ENCODE measurements at regions not wholly inside any gene's neighbourhood (a gene's known extent, or its start where the extent isn't known, plus 50 kb on each side); places are given as distances from the start of the nearest gene placed in this dataset.

DNA sequence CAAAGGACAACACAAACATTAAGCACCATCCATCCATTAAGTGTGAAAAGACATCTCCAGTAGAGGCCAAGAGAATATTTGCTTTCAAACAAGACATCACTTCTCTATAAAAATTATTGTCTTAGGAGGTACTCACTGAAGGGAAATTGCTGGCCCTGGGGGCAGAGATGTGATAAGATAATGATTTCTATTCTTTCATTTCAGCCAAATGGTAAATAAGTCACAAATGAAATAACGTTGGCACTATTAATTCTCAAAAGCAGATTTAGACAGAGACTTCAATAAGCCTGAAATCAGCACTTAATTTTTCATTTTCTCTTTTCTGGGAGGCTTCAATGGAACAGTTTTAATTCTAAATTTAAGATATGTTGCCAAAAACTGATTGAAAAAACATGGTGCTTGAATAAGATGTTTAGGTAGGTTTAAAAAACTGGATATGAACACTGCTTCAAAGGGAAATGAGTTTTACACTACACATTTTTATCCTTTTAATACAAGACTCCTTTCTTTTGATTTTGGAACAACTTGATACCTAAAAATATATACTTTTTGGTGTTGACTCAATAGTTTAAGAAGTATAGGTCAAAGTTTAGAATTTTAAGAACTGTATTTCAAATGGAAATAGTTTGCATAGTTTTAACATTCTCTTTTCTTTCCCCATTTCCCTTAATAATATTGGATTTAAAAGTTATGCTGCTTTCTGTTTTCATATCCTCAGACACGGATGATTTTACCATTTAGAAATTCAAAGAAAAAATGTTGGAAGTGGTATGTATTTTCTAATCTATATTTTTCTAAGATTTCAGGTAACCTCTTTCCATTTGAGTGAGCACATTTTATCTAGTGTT, 204.0 kb downstream of the AHR start:
- TF ChIP-seq CTCF (IDR thresholded peaks at IDR 0.05; ENCODE audit: low read depth, low read length), result no peak
- Histone ChIP-seq H3K27ac (ENCODE audit: low read depth, low read length) (no peak overlapping the region), H3K9me3 (ENCODE audit: control insufficient read depth, insufficient read depth, low read length) (no peaks in the 10 kb centered on the region), H3K4me3 (ENCODE audit: low read depth, low read length) (no peak overlapping the region), H3K27me3 (ENCODE audit: control insufficient read depth, insufficient read depth, low read length) (no peaks in the 10 kb centered on the region)
- CTCF ChIA-PET, result interaction anchor here (0.8 kb wide), 1 partner anchor 11 kb away, joined by 3 read pairs; no protein-coding TSS in a partner anchor
- POLR2A ChIA-PET, result interaction anchor here (1.0 kb wide), 1 partner anchor 197 kb away, joined by 3 read pairs; no protein-coding TSS in a partner anchor
- DNase-seq (ENCODE audit: low read depth, low spot score), result no peak

DNA sequence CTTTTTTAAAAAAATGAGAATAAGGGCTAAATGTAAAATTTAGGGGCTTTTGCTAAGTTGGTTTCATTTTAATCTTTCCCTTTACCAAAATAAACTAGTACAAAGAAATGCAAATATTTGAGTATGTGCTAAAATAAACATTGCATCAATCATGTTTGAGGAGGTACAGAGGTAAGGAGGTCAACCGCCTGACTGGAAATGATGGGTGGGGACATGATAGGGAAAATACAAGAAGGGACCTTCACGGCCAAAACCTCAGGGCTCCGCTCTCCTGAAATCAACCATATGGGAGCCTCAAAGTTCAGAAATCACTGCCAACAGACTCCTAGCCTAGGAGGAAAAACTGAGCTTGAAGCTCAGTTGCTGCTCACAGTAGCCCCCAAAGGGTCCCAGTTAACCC, 207.6 kb downstream of the AHR start:
- ChIA-PET POLR2A (no interaction called here), CTCF (no interaction called here)
- TF ChIP-seq CTCF (IDR thresholded peaks at IDR 0.05; ENCODE audit: low read depth, low read length), result no peak
- Histone ChIP-seq H3K9me3 (ENCODE audit: control insufficient read depth, insufficient read depth, low read length) (no peaks in the 10 kb centered on the region), H3K4me3 (ENCODE audit: low read depth, low read length) (no peak overlapping the region), H3K27me3 (ENCODE audit: control insufficient read depth, insufficient read depth, low read length) (no peaks in the 10 kb centered on the region), H3K27ac (ENCODE audit: low read depth, low read length) (no peak overlapping the region)
- no peak for DNase-seq (ENCODE audit: low read depth, low spot score)

DNA sequence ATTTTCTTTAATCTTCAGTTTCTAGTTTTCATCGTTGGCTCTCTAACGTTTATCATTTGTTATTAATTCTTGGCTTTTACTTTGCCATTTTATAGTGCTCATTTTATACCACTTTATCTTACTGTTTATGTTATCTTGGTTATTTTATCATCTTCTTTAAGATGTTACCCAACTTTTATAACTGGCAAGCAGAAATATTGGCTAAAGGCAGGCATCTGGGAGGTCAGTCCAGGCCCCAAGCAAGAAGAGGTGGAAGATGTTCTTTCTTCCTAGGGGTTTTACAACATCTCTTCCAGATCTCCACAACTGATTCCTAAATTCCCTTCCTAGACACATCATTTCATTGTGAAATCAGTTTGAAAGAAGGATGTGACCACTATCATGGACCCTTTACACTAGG, 208.1 kb downstream of the AHR start:
- Histone ChIP-seq H3K27me3 (ENCODE audit: control insufficient read depth, insufficient read depth, low read length) (no peaks in the 10 kb centered on the region), H3K27ac (ENCODE audit: low read depth, low read length) (no peak overlapping the region), H3K9me3 (ENCODE audit: control insufficient read depth, insufficient read depth, low read length) (no peaks in the 10 kb centered on the region), H3K4me3 (ENCODE audit: low read depth, low read length) (no peak overlapping the region)
- DNase-seq (ENCODE audit: low read depth, low spot score), result no peak
- TF ChIP-seq CTCF (IDR thresholded peaks at IDR 0.05; ENCODE audit: low read depth, low read length), result no peak
- CTCF ChIA-PET, result no interaction called here
- POLR2A ChIA-PET, result no interaction called here

- TF ChIP-seq CTCF (IDR thresholded peaks at IDR 0.05; ENCODE audit: low read depth, low read length), result no peak
- DNase-seq (ENCODE audit: low read depth, low spot score), result no peak
- Histone ChIP-seq H3K27ac (ENCODE audit: low read depth, low read length) (no peak overlapping the region), H3K9me3 (ENCODE audit: control insufficient read depth, insufficient read depth, low read length) (no peaks in the 10 kb centered on the region), H3K27me3 (ENCODE audit: control insufficient read depth, insufficient read depth, low read length) (no peaks in the 10 kb centered on the region), H3K4me3 (ENCODE audit: low read depth, low read length) (no peak overlapping the region)
- ChIA-PET CTCF (no interaction called here), POLR2A (no interaction called here)
Measured at GRCh38 chr7:17507717-17508116, 209.3 kb downstream of the AHR start.

DNA sequence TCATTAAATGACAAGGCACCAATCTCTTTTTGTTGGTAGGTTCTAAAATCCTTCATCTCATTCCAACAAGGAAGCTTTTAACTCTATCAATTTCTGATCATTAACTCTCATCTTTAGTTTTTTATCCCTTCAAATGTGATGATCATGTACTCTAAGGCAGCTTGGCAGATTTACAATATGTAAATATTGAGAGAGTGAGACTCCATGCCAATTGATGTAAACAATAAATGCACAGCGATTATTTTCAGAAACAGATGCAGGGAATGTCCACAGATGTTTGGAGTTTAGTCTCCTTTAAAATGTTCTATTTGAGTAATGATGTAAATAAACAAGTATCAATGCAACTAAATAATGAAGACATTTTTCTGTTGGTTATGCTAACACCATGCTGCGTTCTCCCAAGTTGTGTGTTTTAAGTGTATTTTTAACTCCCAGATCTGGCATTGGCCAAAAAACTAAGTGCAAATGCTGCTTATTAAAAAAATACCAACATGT, 213.8 kb downstream of the AHR start:
- CTCF ChIA-PET, result interaction anchor here (1.0 to 1.1 kb wide), 2 partner anchors 30 to 594 kb away, joined by 4 read pairs; no protein-coding TSS in a partner anchor
- POLR2A ChIA-PET, result no interaction called here
- Histone ChIP-seq H3K27me3 (ENCODE audit: control insufficient read depth, insufficient read depth, low read length) (no peaks in the 10 kb centered on the region), H3K27ac (ENCODE audit: low read depth, low read length) (no peak overlapping the region), H3K4me3 (ENCODE audit: low read depth, low read length) (no peak overlapping the region), H3K9me3 (ENCODE audit: control insufficient read depth, insufficient read depth, low read length) (no peaks in the 10 kb centered on the region)
- DNase-seq (ENCODE audit: low read depth, low spot score), result no peak
- TF ChIP-seq CTCF (IDR thresholded peaks at IDR 0.05; ENCODE audit: low read depth, low read length), result no peak
